NK-92 (cell line): ENCODE measurements at regions not wholly inside any gene's neighbourhood (a gene's known extent, or its start where the extent isn't known, plus 50 kb on each side); places are given as distances from the start of the nearest gene placed in this dataset.

ENCODE experiments used
- DNase-seq: peaks from one replicate; lab custom pipeline; 2025; ENCODE audit not compliant: unreplicated experiment; lab: John Stamatoyannopoulos, UW

DNA sequence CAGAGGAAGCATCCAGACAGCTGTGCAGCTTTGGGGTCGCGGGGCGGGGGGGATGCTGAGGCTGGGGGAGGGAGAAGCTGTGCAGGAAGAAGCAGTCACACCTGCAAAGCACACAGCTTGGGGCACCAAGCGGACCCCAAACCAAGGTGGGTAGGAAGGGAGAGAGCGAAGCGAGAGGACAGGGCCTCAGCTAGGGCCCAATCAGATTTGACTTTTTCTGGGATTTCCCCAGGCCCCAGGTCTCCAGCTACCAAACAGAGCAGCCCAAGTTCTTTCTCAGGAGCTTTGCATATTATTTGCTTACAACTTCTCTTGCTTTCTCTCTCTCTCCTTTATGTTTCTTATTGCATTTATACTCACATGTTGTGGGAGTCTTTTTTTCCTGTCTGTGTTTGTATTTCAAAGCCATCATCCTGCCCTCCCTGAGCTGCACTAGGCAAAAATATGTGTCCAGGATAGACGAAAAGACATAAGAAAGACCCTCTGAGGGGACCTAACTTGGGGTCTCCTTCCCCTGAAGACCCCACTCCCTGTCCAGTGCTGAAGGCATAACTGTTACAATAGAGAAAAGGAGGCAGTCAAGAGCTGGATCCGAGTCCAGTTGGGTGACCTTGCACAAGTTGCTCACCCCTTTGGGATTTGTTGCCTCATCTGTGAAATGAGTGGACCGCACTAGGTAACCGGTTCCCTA is 50.6 kb upstream of the SMNDC1 start:
- no peak for DNase-seq

GRCh38 chr10:110355922-110356627 is 51.4 kb upstream of the SMNDC1 start:
- DNase-seq = no peak

DNA sequence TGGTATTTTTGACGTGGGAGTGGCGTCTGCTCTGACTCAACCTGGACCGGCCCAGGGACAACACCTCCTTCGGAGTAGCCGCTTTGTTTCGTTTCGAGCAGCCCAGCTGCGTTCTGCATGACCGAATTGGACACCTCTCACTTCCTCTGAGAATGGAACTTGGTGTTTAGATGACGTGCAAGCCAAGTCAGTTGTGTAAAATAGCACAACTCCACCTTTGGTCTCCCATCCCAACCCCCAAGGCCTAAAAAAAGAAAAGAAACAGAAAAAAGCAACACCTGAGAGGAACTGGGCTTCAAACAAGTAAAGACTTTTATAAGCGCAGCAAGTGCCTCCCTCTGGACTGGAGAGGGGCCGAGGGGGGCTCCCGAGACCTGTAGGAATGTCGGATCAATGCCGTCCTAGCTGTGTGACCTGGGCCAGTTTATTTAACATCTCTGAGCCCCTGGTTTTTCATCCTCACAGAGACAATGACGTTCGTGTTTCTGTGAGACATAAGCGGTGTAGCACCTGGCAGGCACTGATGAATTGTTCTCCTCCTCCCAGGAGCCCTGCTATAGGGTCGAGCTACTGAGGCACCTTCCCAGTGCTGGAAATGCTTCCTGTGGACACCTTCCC is 52.0 kb upstream of the SMNDC1 start:
- no peak for DNase-seq

DNA sequence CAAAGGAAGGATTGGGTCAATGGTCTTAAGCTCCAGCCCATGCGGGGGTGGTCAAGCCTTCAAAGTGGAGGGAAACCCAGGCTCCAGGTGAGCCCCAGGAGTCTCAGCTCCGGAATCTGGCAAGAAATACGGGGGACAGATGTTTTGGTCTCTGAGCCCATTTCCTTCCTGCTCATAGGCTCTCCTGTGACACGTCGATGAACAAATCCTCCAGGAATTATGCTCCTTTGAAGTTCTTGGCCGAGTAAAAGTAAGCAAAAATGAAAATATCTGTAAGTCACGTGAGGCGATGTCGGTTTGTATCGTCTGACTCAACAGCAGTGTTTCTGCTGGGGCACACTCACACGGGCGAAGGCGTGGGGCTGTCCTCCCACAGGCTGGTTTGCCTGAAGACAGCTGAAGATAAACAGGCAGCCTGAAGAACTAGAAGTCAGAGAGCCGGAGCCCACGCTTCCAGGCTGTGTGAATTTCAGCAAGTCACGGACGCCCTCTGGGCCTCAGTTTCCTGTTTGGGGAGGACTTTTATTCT is 52.6 kb upstream of the SMNDC1 start:
- DNase-seq = no peak

DNA sequence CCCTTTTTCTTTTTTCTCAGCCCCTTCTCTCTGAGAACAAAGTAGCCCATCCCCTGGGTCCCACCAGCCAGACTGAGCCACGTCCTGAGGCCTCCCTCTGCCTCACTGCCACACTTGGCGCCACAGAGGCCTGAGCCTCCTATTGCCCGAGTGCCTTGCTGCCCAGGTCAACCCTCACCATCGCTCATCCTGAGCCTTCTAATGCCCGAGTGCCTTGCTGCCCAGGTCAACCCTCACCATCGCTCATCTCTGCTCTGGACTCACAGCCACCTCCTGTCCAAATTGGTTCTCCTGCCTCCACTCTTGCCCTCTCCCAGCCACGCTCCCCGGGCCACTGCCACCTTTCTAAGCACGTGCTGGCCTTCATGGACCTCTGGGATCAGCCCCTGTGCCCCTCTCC is 53.2 kb upstream of the SMNDC1 start:
- DNase-seq = no peak

- DNase-seq = no peak
These were observed 53.6 kb upstream of the SMNDC1 start for GRCh38 chr10:110358278-110358677.

GRCh38 chr10:110358869-110359629 is 54.3 kb upstream of the SMNDC1 start:
- no peak for DNase-seq

- DNase-seq = no peak
These were observed 56.2 kb upstream of the SMNDC1 start for GRCh38 chr10:110360857-110361474.

DNA sequence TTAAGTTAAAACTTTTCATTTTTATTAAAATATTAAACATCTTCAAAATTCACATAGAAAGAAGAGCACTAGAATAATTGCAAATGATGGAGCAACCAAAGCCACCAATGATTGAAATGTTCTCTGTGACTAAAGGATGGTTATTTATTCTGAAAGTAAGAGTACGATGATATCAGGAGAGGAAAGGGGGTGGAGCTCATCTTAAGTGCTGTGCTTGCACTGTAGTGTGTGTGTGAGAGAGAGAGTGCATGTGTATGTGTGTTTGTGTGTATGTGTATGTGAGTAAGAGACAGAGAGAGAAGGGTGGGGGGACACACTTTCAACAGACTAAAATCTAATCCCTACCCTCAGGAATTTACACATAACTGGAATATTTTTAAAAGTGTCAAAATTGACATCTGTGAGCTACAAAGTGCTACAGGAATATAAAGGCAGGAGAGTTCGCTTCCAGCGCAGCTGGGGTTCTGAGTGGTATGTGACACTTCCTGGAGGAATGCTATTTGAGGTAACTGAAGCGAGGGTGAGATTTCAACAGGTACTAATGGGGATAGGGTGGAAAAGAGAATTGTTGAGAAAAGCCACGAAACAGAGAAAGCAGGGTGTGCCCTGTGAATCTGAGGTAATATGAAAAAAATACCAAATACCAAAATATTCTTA is 57.2 kb upstream of the SMNDC1 start:
- no peak for DNase-seq

DNA sequence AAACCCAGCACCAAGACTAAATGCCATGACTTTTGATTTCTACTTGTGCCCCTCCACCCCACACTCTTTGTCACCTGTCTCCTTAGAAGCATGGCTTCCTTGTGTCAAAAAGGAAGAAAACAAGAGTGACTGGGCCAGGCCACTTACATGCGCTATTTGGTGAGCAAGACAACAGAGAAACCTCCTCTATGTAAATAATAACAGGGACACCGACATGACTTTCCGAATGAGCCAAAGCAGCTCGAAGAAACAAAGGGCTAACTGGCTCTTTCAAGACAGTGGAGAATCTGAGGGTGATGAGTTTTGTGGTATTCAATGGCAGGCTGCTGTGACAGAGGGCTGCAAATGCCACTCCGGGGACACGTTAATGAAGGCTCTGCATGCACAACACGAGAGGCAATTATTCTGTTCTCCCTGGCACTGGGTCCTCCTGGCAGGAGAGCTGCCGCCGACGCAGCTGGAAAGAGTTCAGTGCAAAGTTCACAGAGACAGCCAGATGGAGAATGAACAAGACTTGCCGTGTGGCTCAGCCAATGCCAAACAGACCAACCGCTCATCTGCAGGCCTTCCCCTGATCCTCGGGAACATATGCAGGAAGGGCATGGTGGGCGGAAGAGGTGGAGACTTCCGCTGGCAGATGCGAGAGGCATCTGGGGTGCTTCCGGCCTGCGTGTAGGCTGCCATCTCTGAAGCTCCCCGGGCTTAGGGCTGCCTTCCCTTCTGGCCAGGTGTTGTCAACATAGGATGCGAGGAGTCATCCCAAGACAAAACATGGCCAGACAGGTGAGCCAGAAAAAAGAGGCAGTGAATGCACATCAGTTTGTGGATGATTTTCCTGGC is 59.1 kb upstream of the SMNDC1 start:
- DNase-seq = no peak

DNA sequence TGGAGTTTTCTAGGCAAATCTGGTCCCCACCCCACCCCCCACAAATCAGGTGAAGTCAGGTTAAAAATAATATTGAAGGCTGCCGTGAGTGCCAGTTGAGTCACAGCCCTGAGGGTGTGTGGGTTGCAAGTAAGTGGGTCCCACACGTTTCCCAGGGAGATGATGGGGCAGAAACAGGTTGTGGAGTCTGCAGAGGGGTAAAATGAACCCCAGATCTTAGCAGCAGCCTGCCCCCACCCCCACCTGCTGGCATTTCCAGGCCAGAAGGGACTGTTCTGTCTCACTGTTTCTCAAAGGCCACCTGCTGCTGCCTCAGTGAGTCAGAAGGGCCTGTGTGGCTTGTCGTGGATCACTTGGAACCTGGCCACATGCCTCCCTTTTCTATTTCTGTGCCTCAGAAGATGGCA is 59.8 kb upstream of the SMNDC1 start:
- no peak for DNase-seq

- no peak for DNase-seq
These were observed 60.8 kb upstream of the SMNDC1 start for GRCh38 chr10:110365356-110366143.

GRCh38 chr10:110366635-110367034 is 61.9 kb upstream of the SMNDC1 start:
- DNase-seq = no peak

- DNase-seq = no peak
These were observed 63.3 kb upstream of the SMNDC1 start for GRCh38 chr10:110368002-110368401.

DNA sequence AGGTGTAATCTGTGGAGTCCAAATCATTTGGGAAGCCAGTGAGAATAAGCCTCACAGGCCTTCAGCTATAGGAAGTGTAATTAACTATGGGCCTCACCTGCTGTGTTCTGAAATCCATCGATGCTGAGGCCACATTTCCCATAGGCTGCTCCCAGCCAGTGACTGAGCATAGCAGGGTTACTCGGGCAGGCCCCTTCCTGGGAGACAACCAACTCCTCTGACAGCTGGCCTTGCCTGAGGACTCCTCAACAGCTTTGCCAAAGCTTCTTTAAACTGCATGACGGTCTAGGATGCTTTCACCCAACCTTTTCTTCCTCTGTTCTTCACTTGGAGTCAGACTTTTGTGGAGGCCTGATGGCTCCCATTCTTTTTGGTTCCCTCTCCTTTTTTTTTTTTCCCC is 63.8 kb upstream of the SMNDC1 start:
- no peak for DNase-seq

GRCh38 chr10:110370006-110370405 is 65.3 kb upstream of the SMNDC1 start:
- no peak for DNase-seq

DNA sequence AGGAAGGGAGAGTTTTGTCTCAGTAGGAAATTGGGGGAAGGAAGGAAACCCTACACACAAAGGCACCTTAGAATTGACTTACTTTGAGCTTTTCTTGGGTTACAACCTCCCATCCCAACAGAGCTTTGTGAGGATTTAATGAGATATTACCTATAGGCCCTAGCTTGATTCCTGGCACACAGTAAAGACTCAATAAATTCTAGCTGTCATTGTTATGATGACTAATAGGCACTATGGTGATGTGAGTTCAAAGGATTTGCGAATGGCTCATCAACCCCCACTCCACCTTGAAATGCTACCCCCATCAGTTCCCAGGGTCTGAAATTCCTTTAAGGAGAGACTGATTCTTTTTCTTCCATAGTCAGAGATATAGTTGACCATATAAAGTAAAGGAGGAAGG is 67.9 kb upstream of the SMNDC1 start:
- DNase-seq = no peak

- no peak for DNase-seq
These were observed 68.3 kb upstream of the SMNDC1 start for GRCh38 chr10:110373059-110373458.
